ENCODE measurements at regions not wholly inside any gene's neighbourhood (a gene's known extent, or its start where the extent isn't known, plus 50 kb on each side); places are given as distances from the start of the nearest gene placed in this dataset.

DNA sequence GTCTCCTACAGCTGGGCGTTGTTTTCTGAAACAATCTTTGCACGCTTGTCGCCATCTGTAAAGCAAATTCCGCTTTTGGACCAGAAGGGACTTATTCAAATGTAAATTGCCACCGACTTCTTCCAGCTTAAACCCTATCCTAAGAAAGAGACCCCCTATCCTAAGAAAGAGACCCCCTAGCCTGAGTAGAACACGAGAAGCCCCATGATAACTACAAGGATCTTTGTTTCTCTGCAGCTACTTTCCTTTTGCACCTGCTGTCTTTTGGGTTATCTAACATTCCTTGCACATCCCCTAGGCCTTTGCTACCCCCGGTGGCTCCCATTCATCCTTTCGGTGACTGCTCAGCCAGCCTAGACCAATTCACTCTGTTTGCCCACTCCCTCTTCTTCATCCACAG, 536.0 kb upstream of the PRKX start:
- DNase-seq (ENCODE audit: low spot score): no peak

DNA sequence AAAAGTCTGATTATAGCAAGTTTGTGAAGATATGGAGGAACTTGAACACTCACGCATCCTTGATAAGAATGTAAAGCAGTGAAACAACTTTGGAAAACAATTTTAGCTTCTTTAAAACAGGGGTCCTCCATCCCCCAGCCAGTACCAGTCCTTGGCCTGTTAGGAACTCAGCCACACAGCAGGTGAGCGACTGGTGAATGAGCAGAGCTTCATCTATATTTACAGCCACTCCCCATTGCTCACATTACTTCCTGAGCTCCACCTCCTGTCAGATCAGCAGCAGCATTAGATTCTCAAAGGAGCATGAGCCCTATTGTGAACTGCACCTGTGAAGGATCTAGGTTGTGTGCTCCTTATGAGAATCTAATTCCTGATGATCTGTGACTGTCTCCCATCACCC, 530.3 kb upstream of the PRKX start:
- DNase-seq (ENCODE audit: low spot score): no peak

DNA sequence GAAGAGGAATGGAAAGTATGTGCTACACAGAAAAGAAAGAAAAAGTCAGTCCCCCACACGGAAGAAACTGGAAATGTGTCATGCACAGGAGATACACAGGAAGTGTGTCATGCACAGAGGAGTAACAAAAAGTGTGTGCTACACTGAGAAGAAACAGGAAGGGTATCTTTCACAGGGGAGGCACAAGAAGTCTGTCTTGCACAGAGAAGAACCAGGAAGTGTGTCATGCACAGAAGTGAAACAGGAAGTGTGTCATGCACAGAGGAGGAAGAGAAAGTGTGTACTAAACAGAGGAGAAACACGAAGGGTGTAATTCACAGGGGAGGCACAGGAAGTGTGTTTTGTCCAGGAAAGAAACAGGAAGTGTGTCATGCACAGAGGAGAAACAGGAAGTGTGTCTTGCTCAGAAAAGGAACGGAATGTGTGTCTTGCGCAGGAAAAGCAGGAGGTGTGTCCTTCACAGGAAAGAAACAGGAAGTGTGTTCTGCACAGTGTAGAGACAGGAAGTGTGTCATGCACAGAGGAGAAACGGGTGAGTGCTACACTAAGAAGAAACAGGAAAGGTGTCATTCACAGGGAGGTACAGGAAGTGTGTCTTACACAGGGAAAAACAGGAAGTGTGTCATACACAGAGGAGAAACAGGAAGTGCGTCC, 527.2 kb upstream of the PRKX start:
- no peak for DNase-seq (ENCODE audit: low spot score)

DNA sequence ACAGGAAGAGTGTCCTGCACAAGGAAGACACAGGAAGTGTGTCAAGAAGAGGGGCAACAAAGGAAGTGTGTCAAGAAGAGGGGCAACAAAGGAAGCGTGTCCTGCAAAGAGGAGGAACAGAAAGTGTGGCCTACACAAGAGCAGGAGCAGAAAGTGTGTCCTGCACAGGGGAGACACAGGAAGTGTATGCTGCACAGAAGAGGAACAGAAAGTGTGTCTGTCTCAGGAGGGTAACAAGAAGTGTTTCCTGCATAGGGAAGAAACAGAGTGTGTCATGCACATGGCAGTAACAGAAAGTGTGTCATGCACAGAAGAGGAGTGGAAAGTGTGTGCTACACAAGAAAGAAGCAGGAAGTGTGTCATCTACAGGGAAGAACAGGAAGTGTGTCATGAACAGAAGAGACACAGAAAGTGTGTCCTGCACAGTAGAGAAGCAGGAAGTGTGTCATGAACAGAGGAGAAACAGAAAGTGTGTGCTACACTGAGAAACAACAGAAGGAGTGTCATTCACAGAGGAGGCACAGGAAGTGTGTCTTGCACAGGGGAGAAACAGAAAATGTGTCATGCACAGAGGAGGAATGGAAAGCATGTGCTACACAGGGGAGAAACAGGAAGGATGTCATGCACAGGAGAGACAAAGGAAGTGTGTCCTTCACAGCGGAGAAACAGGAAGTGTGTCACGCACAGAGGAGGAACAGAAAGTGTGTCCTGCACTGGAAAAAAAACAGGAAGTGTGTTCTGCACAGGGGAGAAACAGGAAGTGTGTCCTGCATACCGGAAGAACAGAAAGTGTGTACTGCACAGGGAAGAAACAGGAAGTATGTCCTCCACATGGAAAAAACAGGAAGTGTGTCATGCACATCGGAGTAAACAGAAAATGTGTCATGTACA, 526.4 kb upstream of the PRKX start:
- no peak for DNase-seq (ENCODE audit: low spot score)

DNA sequence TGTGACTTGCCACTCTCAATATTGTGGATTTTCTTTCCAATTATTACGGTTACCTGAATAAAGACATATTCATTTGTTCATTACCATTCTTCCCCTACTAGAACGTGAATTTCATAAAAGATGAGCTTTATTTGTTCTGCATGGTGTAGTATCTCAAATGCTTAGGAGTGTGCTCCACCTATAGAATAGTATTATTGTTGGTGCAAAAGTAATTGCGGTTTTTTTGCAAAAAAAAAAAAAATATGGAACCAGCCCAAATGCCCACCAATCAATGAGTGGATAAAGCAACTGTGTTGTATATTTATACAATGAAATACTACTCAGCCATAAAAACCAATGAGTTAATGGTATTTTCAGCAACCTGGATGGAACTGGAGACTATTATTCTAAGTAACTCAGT, 525.5 kb upstream of the PRKX start:
- no peak for DNase-seq (ENCODE audit: low spot score)

DNA sequence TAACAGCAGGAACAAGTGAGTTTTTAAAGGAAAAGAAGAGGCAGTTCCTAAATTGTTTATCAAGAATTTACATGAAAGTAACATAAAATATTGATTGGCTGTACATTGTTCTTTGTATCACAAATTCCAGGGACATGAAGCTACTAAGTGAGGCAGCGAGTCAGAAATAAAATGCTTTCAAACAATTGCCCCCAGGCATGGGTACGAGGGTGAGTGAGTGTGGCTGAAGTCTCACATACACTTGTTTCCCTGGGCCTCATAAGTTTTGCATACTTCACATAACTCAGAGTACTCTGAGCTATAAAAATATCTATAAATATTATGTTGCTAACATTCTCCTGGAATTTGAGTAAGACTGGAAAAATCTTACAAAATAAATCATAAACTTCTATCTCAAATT, 511.6 kb upstream of the PRKX start:
- no peak for DNase-seq (ENCODE audit: low spot score)

DNA sequence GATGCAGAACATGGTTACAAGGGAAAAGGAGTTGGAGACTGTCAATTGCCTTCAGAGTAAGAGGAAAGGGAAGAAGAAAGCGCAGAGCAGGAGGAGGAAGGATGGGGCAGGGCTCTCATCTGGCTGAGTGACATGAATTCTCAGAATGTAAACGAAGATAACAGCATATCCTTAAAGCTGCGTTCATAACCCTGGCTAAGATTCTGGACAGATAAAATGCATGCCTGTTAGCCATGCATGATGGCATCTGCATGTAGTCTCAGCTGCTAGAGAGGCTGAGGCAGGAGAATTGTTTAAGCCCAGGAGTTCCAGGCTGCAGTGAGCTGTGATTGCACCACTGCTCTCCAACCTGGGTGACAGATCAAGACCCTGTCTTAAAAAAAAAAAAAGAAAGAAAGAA, 493.5 kb upstream of the PRKX start:
- no peak for DNase-seq (ENCODE audit: low spot score)

DNA sequence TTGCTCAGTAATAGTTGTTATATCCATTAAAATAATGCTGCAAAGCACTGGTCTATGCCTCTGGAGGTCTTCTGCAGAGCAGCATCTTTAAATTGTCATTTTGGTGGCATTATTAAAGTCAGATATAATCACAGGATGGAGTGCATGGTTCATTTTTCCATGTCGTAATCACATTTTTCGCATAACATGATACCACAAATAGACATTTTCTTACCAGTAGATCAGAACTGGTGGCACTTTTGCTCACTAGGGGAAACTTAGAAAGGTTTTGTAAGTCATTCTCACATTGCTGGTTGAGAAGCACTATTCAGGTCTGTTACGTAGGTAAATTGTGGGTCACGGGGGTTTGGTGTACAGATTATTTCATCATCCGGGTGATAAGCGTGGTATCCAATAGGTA, 484.5 kb upstream of the PRKX start:
- no peak for DNase-seq (ENCODE audit: low spot score)

DNA sequence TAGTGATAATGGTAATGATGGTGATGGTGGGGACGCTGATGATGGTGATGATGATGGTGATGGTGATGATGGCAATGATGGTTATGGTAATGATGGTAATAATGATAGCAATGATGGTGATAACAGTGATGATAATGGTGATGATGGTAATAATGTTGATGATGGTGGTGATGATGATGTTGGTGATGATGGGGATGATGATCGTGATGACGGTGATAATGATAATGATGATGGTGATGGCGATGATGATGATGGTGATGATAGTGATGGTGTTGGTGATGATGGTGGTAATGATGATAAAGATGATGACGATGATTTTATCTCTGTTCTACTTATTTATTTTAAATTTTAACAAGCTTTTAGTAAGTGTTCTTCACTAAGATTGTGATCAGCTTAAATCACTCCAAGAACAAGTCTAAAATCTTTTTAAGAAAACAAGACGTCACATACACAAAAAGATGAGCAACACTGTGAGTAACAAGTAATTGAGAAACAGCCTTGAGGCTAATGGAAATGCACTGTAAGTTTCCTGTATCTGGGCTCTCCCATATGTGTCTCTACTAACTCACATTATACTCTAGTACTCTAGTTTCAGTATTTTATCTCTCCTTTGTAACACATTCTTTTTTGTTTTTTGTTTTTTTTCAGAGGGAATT, 480.2 kb upstream of the PRKX start:
- no peak for DNase-seq (ENCODE audit: low spot score)

DNA sequence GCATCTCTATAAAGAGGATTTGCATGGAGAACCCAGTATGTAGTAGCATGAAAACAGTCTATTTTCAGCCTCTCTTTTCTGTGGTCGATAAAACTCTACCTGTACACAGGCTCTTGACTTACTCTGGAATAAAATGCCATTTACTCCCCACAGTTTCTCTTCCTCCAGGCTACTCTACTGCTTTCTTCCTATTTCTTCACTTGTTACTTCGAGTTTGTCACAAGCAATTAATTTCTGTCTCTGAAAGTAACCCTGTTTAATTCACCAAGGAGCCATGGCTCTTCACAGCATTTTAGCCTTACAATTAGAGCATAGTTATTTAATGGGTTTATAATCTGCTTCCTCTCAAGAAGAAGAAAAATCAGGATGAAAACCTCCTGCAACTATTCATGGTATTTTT, 472.9 kb upstream of the PRKX start:
- DNase-seq (ENCODE audit: low spot score): no peak

DNA sequence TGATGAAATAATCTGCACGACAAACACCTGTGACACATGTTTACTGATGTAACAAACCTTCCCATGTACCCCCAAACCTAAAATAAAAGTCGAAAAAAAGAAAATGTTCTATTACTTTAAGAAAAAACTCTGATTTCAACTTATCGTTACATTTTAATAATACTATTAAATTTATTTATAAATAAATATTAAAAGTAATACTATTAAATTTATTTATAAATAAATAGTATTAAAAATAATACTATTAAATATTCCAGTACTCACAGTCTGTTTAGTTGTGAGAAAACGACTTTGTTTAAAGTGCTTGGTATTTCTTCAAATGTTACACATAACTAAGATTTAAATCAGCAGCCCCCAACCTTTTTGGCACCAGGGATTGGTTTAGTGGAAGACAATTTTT, 471.6 kb upstream of the PRKX start:
- DNase-seq (ENCODE audit: low spot score): no peak

DNA sequence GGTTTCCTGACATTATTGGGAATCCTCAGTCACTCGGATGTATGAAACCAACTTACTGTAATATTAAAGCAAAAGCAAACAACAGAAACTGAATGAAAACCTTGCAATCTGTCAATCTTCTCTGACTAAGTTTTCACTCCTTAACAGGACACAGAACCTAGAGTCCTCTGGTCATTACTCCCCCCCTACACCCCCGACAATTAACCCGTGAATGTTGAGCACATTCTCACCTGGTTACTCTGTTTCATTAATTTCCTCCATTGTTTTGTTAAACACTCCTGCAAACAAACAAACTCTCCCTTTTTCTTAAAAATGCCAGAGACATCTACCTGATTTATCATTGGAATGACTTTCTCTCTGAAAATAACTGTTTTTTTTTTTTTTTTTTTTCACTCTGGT, 469.0 kb upstream of the PRKX start:
- DNase-seq (ENCODE audit: low spot score): no peak

DNA sequence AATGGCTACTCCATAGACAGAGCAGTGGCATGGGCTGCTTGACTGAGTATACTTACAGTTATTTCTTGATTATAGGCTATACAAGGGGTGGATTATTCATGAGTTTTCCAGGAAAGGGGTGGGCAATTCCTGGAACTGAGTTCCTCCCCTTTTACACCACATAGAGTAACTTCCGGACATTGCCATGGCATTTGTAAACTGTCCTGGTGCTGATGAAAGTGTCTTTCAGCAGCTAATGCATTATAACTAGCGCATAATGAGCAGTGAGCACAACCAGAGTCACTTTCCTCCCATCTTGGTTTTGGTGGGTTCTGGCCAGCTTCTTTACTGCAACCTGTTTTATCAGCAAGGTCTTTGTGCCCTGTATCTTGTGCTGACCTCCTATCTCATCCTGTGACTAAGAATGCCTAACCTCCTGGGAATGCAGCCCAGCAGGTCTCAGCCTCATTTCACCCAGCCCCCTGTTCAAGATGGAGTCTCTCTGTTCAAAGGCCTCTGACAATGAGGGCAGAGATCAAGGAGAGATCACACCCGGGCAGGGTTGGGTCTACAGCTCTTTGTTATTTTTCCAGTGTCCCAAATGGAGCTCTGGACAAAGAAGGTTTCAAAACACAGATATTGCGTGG, 468.4 kb upstream of the PRKX start:
- DNase-seq (ENCODE audit: low spot score): no peak

DNA sequence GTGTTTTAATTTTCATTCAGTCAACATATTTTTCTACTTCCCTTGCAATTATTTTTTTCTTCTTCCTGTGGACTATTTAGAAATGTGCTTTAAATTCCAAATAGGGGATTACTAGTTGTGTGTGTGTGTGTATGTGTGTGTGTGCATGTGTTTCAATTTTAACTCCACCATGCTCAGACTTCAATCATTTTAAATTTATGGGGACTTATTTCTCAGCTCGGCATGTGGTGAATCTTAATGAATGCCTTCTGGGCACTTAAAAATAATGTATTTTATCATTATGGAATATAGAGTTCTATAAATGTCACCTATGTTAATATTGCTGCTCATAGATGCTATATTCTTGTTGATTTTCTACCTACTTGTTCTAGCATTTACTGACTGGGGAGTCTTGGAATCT, 465.6 kb upstream of the PRKX start:
- no peak for DNase-seq (ENCODE audit: low spot score)

DNA sequence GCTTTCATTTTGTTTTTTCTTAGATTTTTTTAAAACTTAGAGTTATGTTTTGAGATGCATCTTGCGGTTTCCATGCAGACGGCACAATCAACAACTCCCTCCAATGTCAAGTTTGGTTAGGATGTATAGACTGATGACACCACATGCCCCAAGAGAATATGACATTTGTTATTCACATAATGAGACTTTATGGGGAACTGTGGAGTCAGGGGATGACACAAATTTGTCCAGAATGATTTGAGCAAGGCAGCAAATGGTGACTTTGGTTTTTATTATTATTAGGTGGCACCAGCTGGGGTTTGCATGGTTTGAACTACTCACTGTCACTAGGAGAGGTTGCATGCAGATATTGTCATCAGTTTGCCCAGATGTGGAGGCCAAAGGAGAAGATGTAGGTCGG, 461.8 kb upstream of the PRKX start:
- DNase-seq (ENCODE audit: low spot score): no peak

DNA sequence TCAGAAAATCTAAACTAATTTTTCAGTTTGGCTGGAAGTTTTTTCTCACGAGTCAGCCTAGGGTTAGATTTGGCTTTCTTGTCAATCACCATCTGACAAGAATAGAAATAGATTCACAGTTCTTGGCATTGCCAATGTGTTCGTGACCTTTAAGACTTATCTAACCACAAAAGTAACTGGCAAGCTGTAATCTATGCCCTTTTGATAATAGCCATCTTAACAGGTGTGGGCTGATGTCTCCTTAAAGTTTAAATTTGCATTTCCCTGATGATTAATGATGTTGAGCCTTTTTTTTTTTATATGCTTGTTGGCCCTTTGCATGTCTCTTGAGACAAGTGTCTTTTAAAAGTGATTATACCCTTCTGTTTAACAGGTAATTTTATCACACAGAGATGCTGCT, 460.3 kb upstream of the PRKX start:
- DNase-seq (ENCODE audit: low spot score): no peak

DNA sequence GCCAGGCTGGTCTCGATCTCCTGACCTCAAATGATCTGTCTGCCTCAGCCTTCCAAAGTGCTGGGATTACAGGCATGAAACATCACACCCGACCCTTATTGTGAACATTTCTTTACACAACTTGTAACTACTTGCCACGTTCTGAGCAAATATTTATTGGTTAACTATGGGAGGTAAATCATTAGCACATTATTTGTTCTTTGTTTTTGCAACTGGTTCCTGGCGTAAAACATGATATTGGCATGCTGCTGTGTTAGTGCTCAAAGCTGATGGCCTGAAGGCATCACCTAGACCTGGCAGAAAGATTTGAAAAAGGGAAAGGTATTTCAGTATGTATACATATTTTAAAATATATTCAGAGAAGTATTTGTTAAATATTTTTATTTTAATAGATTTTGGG, 438.3 kb upstream of the PRKX start:
- DNase-seq (ENCODE audit: low spot score): no peak

DNA sequence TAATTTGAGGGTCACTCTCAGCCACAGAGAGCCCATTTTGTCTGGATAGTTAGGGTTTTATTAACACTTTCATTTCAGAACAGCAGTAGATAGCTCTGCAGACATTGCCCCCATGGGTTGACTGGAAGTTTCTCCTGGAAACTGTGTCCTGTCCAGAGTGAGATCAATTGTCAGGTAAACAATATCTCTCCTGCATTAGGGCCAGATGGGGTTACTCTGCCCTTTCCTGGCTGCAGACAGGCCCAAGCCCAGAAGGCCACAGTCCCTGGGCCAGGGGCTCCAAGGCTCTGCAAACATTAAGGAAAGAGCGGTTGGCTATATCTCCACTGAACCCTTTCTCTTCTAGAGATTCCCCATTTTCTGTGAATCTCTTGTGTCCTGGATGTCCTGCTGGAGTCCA, 436.8 kb upstream of the PRKX start:
- DNase-seq (ENCODE audit: low spot score): no peak

DNA sequence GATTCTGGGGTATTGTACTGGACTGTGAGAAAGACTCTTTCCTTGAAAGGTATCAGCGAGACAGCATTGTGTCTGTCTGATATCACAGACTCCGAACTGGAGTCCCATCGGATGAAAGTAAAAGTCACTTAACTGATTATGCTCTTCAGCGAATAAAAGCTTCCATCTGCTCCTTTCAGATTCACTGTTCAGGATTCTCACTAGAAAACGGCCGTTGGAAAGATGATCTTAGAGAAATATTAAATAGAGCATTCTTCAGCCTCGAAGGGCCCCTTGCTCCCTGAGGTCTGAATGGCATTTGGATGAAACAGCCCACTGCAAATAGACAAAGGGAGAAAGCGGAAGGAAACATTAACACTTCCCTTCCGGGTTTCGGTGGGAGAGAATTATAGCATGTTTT, 416.2 kb upstream of the PRKX start:
- no peak for DNase-seq (ENCODE audit: low spot score)

DNA sequence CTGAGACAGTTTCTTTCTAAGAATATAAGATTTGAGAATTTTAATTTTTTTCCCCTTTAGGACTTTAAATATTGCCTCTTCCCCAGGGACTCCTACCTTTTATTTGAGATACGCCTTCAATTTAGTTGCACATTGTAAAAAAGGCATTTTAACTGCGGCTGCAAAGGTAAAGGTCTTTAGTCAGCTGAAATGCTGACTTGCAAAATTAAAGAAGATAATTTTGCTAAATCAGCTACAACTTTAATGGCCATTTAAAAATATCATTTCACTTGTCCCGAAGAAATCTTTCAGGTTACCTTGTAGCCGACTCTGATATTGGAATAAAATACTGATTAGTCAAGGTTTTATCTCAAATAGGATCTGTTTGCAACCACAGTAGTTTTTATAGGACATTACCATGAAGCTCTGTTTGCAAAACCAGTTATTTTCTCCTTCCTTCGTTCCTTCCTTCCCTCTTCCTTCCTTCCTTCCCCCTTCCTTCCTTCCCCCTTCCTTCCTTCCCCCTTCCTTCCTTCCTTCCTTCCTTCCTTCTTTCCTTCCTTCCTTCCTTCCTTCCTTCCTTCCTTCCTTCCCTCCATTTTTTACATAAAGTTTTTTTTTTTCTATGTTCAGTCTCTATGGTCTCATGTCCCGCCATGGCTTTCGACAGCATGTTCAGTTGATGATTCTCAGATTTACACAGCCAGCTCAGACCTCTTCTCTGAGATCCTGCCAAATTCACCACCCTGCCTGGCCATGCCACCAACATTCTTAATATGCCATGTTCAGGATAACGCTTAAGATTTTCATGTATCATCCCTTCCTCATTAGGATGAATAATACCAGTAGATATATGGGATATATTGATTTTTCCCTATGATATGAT, 405.4 kb upstream of the PRKX start:
- no peak for DNase-seq (ENCODE audit: low spot score)

DNA sequence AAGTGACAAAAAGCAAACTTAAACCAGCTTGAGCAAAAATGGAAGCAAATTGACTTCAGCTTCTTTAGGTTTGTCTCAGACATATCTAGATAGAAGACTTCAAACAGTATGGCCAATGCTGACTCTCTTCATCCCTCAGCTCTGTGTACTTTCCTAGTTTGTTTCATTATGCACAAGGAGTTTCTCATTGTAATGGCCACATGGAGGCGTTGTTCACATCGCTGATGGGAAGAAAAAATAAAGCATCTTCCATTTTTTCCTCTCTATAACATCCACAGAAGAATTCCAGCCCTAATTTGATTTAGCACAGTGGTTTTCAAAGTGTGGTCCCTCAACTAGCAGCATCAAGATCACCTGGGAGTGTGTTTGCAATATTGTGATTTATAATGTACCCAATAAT, 397.5 kb upstream of the PRKX start:
- DNase-seq (ENCODE audit: low spot score): no peak

DNA sequence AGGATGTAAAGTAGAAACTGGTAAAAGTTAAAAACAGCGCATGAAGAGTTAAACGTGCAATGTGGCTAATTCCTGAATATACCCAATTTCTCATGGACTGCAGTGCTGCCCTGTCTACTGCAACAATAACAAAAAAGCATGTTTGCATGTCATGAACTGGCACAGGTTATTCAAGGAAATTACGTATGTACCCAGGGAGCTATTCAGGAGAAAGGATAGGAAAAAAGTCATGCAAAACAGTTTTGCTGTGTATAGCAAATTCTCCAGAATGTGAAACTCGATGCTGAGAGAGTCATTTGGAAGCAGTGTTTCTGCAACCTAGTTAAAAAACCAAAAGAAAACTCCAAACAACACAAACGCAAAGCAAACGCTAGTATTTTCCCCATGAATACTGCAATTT, 381.5 kb upstream of the PRKX start:
- DNase-seq (ENCODE audit: low spot score): no peak
